GM18499 (cell line): ENCODE measurements at regions not wholly inside any gene's neighbourhood (a gene's known extent, or its start where the extent isn't known, plus 50 kb on each side); places are given as distances from the start of the nearest gene placed in this dataset.
"Not testable (repeated sequence)": the region's sequence is repeated elsewhere in the genome, so short reads cannot be mapped to it uniquely, and the experiment has no call there.

Source experiments
- ATAC-seq: cut with Tn5 transposase; IDR thresholded peaks from one replicate; pipeline ENCODE4 v1.9.1; 2021; ENCODE audit warnings: moderate number of reproducible peaks; ENCODE audit not compliant: insufficient read depth, unreplicated experiment

GRCh38 chr2:228466851-228467250 is 285.4 kb upstream of the SPHKAP start:
- ATAC-seq, result no peak

GRCh38 chr2:228465408-228465807 is 283.9 kb upstream of the SPHKAP start:
- ATAC-seq, result no peak

GRCh38 chr2:228458364-228458763 is 276.9 kb upstream of the SPHKAP start:
- no peak for ATAC-seq

GRCh38 chr2:228447266-228447915 is 265.9 kb upstream of the SPHKAP start:
- no peak for ATAC-seq

GRCh38 chr2:228446734-228447133 is 265.2 kb upstream of the SPHKAP start:
- no peak for ATAC-seq

GRCh38 chr2:228444161-228444560 is 262.7 kb upstream of the SPHKAP start:
- no peak for ATAC-seq

GRCh38 chr2:228433721-228434120 is 252.2 kb upstream of the SPHKAP start:
- ATAC-seq, result no peak

- ATAC-seq, result no peak
Measured at GRCh38 chr2:228432116-228432515, 250.6 kb upstream of the SPHKAP start.

GRCh38 chr2:228430986-228431385 is 249.5 kb upstream of the SPHKAP start:
- no peak for ATAC-seq

GRCh38 chr2:228426502-228427216 is 245.2 kb upstream of the SPHKAP start:
- no peak for ATAC-seq

- not testable (repeated sequence) for ATAC-seq
Measured at GRCh38 chr2:228425411-228426060, 244.0 kb upstream of the SPHKAP start.

GRCh38 chr2:228417956-228418355 is 236.5 kb upstream of the SPHKAP start:
- ATAC-seq, result no peak

GRCh38 chr2:228417526-228417925 is 236.0 kb upstream of the SPHKAP start:
- ATAC-seq, result no peak

GRCh38 chr2:228410061-228410460 is 228.6 kb upstream of the SPHKAP start:
- ATAC-seq, result no peak

- ATAC-seq, result no peak
Measured at GRCh38 chr2:228409493-228409892, 228.0 kb upstream of the SPHKAP start.

- ATAC-seq, result no peak
Measured at GRCh38 chr2:228408529-228409227, 227.2 kb upstream of the SPHKAP start.

GRCh38 chr2:228407821-228408220 is 226.3 kb upstream of the SPHKAP start:
- no peak for ATAC-seq

GRCh38 chr2:228401065-228401912 is 219.8 kb upstream of the SPHKAP start:
- ATAC-seq, result no peak

- ATAC-seq, result no peak
Measured at GRCh38 chr2:228387776-228388175, 206.3 kb upstream of the SPHKAP start.
